Endothelial cell of umbilical vein (primary cell): ENCODE measurements at regions not wholly inside any gene's neighbourhood (a gene's known extent, or its start where the extent isn't known, plus 50 kb on each side); places are given as distances from the start of the nearest gene placed in this dataset.

Experiments
- BruUV-seq: library from RNA; stranded (reverse); fragments of 400-500 nt; replicated peaks from 2 replicates; lab custom pipeline; 2021; lab: Mats Ljungman, UMichigan
- CTCF ChIA-PET: fragments of 300-600, 350-600 bp; sonication (Branson Sonifier 250); formaldehyde crosslinking; loops from one replicate; lab custom pipeline; 2021; ENCODE audit warnings: antibody characterized with exemption, inconsistent platforms; lab: Charles Lee
- POLR2A ChIA-PET: fragments of 300-600, 350-600 bp; sonication (Branson Sonifier 250); formaldehyde crosslinking; loops from one replicate; lab custom pipeline; 2021; ENCODE audit warnings: antibody characterized with exemption, inconsistent platforms; lab: Charles Lee
- DNase-seq: peaks from one replicate; pipeline ENCODE4 v3.0.0-alpha.2; 2011; ENCODE audit warnings: low read depth, low spot score
- FAIRE-seq: peaks from 2 replicates; lab custom pipeline; 2011; peaks lifted over from hg19 to GRCh38; lab: Jason Lieb, UNC
- H2AFZ ChIP-seq: 2 replicates; pipeline ENCODE4 v1.6.0; 2012; ENCODE audit warnings: low read depth, low read length, control low read depth, inconsistent platforms
- H3K27ac ChIP-seq: 2 replicates; pipeline ENCODE4 v1.5.1; 2011; ENCODE audit warnings: low read depth, mild to moderate bottlenecking, control low read depth, low read length, moderate library complexity; ENCODE audit not compliant: insufficient read depth
- H3K27me3 ChIP-seq, 2 experiments: 2 replicates each; pipeline versions ENCODE4 v1.6.0 to v1.6.1; 2011; ENCODE audit warnings: low read length in 2 of 2, mixed read lengths in 1 of 2; ENCODE audit not compliant: control insufficient read depth in 2 of 2, insufficient read depth in 2 of 2
- H3K36me3 ChIP-seq, 2 experiments: 2 replicates in 1 of 2; 3 replicates in 1 of 2; pipeline ENCODE4 v1.5.1; 2011; ENCODE audit warnings: low read length in 2 of 2, mild to moderate bottlenecking in 1 of 2, moderate library complexity in 1 of 2; ENCODE audit not compliant: control insufficient read depth in 2 of 2, insufficient read depth in 2 of 2; ENCODE audit errors: extremely low read depth in 1 of 2
- H3K4me1 ChIP-seq: 3 replicates; pipeline ENCODE4 v1.5.1; 2011; ENCODE audit warnings: mild to moderate bottlenecking, low read length; ENCODE audit not compliant: control insufficient read depth, insufficient read depth; ENCODE audit errors: extremely low read depth
- H3K4me2 ChIP-seq: 2 replicates; pipeline ENCODE4 v1.6.1; 2011; ENCODE audit warnings: low read length, control low read depth, mixed read lengths; ENCODE audit not compliant: insufficient read depth
- H3K4me3 ChIP-seq, 3 experiments: fragments of 200-600 bp in 1 of 3; sonication (generic), shearing (Covaris generic) in 1 of 3; replicated peaks in 1 of 3; 2 replicates each; pipeline ENCODE4 v1.5.1; 2011 to 2016; ENCODE audit warnings: control low read depth in 3 of 3, low read length in 3 of 3, mild to moderate bottlenecking in 2 of 3, inconsistent platforms in 1 of 3, low read depth in 1 of 3, moderate library complexity in 1 of 3; ENCODE audit not compliant: insufficient read depth in 1 of 3
- H3K79me2 ChIP-seq: 2 replicates; pipeline ENCODE4 v1.6.0; 2012; ENCODE audit warnings: low read length, inconsistent platforms; ENCODE audit not compliant: control insufficient read depth, insufficient read depth
- H3K9ac ChIP-seq: replicated peaks from 2 replicates; pipeline ENCODE3; 2011; ENCODE audit warnings: low read length, control low read depth; ENCODE audit not compliant: insufficient read depth; ENCODE audit errors: extremely low read depth
- H3K9me1 ChIP-seq: replicated peaks from 3 replicates; pipeline ENCODE4 v1.6.0; 2011; ENCODE audit warnings: mild to moderate bottlenecking, low read length; ENCODE audit not compliant: control insufficient read depth, insufficient read depth; ENCODE audit errors: extremely low read depth
- H3K9me3 ChIP-seq: replicated peaks from 2 replicates; pipeline ENCODE4 v1.5.1; 2012; ENCODE audit warnings: low read length, inconsistent platforms; ENCODE audit not compliant: control insufficient read depth, insufficient read depth
- H4K20me1 ChIP-seq: replicated peaks from 2 replicates; pipeline ENCODE3; 2011; ENCODE audit warnings: mild to moderate bottlenecking, low read length; ENCODE audit not compliant: control insufficient read depth, insufficient read depth; ENCODE audit errors: extremely low read depth
- CTCF ChIP-seq, 2 donors: IDR thresholded peaks; 1 replicate in 1 of 2; 2 replicates in 1 of 2; pipeline ENCODE4 v1.5.1; 2011; ENCODE audit warnings: low read length in 2 of 2, mild to moderate bottlenecking in 2 of 2, moderate library complexity in 2 of 2, control low read depth in 1 of 2, inconsistent platforms in 1 of 2, low read depth in 1 of 2; ENCODE audit not compliant: insufficient read depth in 1 of 2; ENCODE audit errors: extremely low read depth in 1 of 2
- EZH2 ChIP-seq: IDR thresholded peaks from 2 replicates; pipeline ENCODE4 v1.6.1; 2012; ENCODE audit warnings: borderline replicate concordance, low read depth, mild to moderate bottlenecking, moderate library complexity, low read length, inconsistent platforms; ENCODE audit not compliant: severe bottlenecking
- FOS ChIP-seq: IDR thresholded peaks from 2 replicates; pipeline ENCODE4 v1.6.1; 2011; ENCODE audit warnings: mild to moderate bottlenecking, low read length, moderate library complexity, borderline replicate concordance; ENCODE audit not compliant: insufficient read depth
- GATA2 ChIP-seq: IDR thresholded peaks from 2 replicates; pipeline ENCODE4 v1.7.0; 2011; ENCODE audit warnings: low read depth, mild to moderate bottlenecking, moderate library complexity, mixed read lengths, low read length; ENCODE audit not compliant: insufficient read length, insufficient read depth
- JUN ChIP-seq: IDR thresholded peaks from 2 replicates; pipeline ENCODE4 v1.6.1; 2011; ENCODE audit warnings: borderline replicate concordance, low read depth; ENCODE audit not compliant: insufficient read length, insufficient read depth
- MAX ChIP-seq: IDR thresholded peaks from 2 replicates; pipeline ENCODE4 v1.6.1; 2011; ENCODE audit not compliant: insufficient read depth, insufficient read length
- MYC ChIP-seq: IDR thresholded peaks from one replicate; pipeline ENCODE4 v1.6.1; 2011; ENCODE audit warnings: mild to moderate bottlenecking, low read depth, low read length
- POLR2A ChIP-seq: IDR thresholded peaks from 2 replicates; pipeline ENCODE4 v1.6.1; 2012; ENCODE audit warnings: low read depth, mild to moderate bottlenecking, control low read depth, low read length
- POLR2AphosphoS5 ChIP-seq: IDR thresholded peaks from 2 replicates; pipeline ENCODE4 v1.6.1; 2012; ENCODE audit warnings: low read depth, mild to moderate bottlenecking, control low read depth, low read length, moderate library complexity; ENCODE audit not compliant: insufficient read depth
- dilution Hi-C: fragments of 300-500 bp; cut with MboI; formaldehyde crosslinking; loops from one replicate; pipeline ENCODE4 v1.15.0; 2019; ENCODE audit warnings: low sequenced_read_pairs; ENCODE audit not compliant: extremely low pct_ligation_motif_present
- intact Hi-C: fragments of 100-400 bp; cut with micrococcal nuclease; formaldehyde crosslinking; loops from one replicate; pipeline ENCODE4 v1.10.0; 2022

GRCh38 chr17:77071925-77072490, 68.8 kb upstream of the SEC14L1 start:
- ChIA-PET CTCF (interaction anchor here (3.0 kb wide), 1 partner anchor 15 kb away, joined by 20 read pairs; no protein-coding TSS in a partner anchor), POLR2A (no interaction called here)
- Histone ChIP-seq H3K4me3 (no peak overlapping the region), H4K20me1 (no peaks in the 10 kb centered on the region), H3K36me3 (no peaks in the 10 kb centered on the region), H2AFZ (no peak overlapping the region), H3K4me1 (no peaks in the 10 kb centered on the region), H3K27me3 (peaks cover 7 to 13% of the 10 kb centered on the region in 2 experiments), H3K4me2 (no peak overlapping the region), H3K79me2 (no peaks in the 10 kb centered on the region), H3K9ac (no peak overlapping the region), H3K9me3 (no peaks in the 10 kb centered on the region), H3K9me1 (no peaks in the 10 kb centered on the region), H3K27ac (no peak overlapping the region)
- FAIRE-seq (no peak), DNase-seq (no peak)
- intact Hi-C loops = no loop called here
- BruUV-seq = no TSS peak
- dilution Hi-C loops = no loop called here
- TF ChIP-seq GATA2 (no peak), JUN (no peak), MYC (no peak), CTCF (IDR thresholded peaks at IDR 0.05; ENCODE audit: extremely low read depth in 1 of 2, insufficient read depth in 1 of 2, low read depth in 1 of 2, low read length in 2 of 2) (no peak), POLR2AphosphoS5 (no peak), MAX (no peak), POLR2A (no peak), EZH2 (no peak), FOS (no peak)
